ENCODE measurements at regions not wholly inside any gene's neighbourhood (a gene's known extent, or its start where the extent isn't known, plus 50 kb on each side); places are given as distances from the start of the nearest gene placed in this dataset.

- DNase-seq (ENCODE audit: low spot score) (no peak), ATAC-seq (ENCODE audit: low FRiP score) (no peak)
- TF ChIP-seq, protein P1, sequence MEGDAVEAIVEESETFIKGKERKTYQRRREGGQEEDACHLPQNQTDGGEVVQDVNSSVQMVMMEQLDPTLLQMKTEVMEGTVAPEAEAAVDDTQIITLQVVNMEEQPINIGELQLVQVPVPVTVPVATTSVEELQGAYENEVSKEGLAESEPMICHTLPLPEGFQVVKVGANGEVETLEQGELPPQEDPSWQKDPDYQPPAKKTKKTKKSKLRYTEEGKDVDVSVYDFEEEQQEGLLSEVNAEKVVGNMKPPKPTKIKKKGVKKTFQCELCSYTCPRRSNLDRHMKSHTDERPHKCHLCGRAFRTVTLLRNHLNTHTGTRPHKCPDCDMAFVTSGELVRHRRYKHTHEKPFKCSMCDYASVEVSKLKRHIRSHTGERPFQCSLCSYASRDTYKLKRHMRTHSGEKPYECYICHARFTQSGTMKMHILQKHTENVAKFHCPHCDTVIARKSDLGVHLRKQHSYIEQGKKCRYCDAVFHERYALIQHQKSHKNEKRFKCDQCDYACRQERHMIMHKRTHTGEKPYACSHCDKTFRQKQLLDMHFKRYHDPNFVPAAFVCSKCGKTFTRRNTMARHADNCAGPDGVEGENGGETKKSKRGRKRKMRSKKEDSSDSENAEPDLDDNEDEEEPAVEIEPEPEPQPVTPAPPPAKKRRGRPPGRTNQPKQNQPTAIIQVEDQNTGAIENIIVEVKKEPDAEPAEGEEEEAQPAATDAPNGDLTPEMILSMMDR (IDR thresholded peaks at IDR 0.05), result no peak
Measured at GRCh38 chr10:84895541-84895940, 567.2 kb downstream of the CCSER2 start.

GRCh38 chr10:84896909-84897308 is 568.5 kb downstream of the CCSER2 start:
- no peak for ATAC-seq (ENCODE audit: low FRiP score)
- DNase-seq (ENCODE audit: low spot score), result no peak
- TF ChIP-seq, protein P1 (IDR thresholded peaks at IDR 0.05), result no peak

GRCh38 chr10:84899268-84899667 is 570.9 kb downstream of the CCSER2 start:
- TF ChIP-seq, protein P1 (IDR thresholded peaks at IDR 0.05), result no peak
- ATAC-seq (ENCODE audit: low FRiP score) (no peak), DNase-seq (ENCODE audit: low spot score) (no peak)

DNA sequence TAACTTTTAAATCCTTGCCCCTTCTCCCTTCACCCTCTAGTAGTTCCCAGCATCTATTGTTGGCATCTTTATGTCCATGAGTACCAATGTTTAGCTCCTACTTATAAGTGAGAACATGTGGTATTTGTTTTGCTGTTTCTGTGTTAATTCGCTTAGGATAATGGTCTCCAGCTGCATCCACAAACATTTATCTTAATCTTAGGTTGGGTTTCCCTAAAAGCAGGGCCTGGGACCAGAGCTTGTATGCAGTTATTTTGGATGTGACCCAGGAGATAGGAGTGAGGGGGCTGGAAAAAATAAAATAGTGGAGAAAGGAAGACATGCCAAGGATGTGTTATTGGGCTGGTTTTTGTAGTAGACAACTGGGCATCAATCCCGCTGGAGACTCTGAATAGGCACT is 571.8 kb downstream of the CCSER2 start:
- TF ChIP-seq, protein P1 (IDR thresholded peaks at IDR 0.05), result no peak
- no peak for ATAC-seq (ENCODE audit: low FRiP score)
- no peak for DNase-seq (ENCODE audit: low spot score)

DNA sequence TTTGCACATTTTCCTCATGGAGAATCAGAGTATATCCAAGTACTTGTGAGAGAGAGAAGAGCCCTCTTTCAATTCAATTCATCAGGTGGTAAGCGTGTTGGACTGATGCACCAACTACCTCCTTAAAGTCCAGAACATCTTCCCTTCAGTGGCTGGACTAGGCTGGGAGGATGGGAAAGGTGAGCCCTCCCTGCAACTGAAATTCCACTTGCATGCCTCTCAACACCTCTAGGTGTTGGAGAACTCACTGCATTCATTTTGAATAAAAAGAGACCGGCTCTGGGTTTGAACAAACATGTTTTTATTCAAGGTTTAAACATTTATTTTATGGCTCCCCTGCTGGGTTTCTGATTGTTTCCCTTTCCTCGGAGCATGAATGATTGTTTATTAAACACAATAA is 573.5 kb downstream of the CCSER2 start:
- no peak for ATAC-seq (ENCODE audit: low FRiP score)
- no peak for DNase-seq (ENCODE audit: low spot score)
- TF ChIP-seq, protein P1 (IDR thresholded peaks at IDR 0.05), result no peak

GRCh38 chr10:84902553-84902952 is 574.2 kb downstream of the CCSER2 start:
- DNase-seq (ENCODE audit: low spot score) (no peak), ATAC-seq (ENCODE audit: low FRiP score) (no peak)
- TF ChIP-seq, protein P1 (IDR thresholded peaks at IDR 0.05), result no peak

DNA sequence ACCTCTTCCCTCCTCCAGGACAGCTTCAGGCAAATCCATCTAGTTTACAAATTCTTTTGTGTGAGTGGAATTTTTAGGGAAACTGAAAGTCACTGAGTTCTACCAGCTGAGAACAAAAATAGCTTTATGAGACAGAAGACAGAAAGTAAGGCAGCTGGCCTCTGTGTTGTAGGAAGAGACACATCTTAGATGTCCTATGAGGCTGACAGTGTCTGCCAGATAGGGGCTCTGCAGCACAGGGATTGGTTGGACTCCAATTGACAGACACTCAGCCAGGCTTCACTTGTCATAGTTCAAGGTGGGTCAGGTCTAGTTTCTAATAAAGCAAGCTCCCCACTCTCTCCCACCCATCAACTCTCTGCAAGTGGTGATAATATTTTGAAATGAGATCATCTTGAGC is 574.9 kb downstream of the CCSER2 start:
- no peak for DNase-seq (ENCODE audit: low spot score)
- no peak for ATAC-seq (ENCODE audit: low FRiP score)
- TF ChIP-seq, protein P1 (IDR thresholded peaks at IDR 0.05), result no peak
